CD4-positive, alpha-beta memory T cell (primary cell): ENCODE measurements at regions not wholly inside any gene's neighbourhood (a gene's known extent, or its start where the extent isn't known, plus 50 kb on each side); places are given as distances from the start of the nearest gene placed in this dataset.

Experiments used
- CTCF ChIA-PET: fragments of 350-600 bp; sonication (Branson Sonifier 250); formaldehyde crosslinking; loops from one replicate; lab custom pipeline; 2021; ENCODE audit warnings: inconsistent platforms; ENCODE audit not compliant: partially characterized antibody; lab: Charles Lee
- POLR2A ChIA-PET: fragments of 350-600 bp; sonication (Branson Sonifier 250); formaldehyde crosslinking; loops from one replicate; lab custom pipeline; 2021; ENCODE audit not compliant: partially characterized antibody; lab: Charles Lee
- DNase-seq, 5 donors: peaks; one replicate each; pipeline versions ENCODE4 v3.0.0 to v3.0.0-alpha.2; 2020 to 2022; ENCODE audit warnings: mixed read lengths in 1 of 5
- H3K27ac ChIP-seq: one replicate; pipeline ENCODE4 v1.7.0; 2013; ENCODE audit warnings: low read depth, low read length
- H3K27me3 ChIP-seq: 2 replicates; pipeline ENCODE4 v1.7.0; 2013; ENCODE audit warnings: mild to moderate bottlenecking, low read length, moderate library complexity; ENCODE audit not compliant: insufficient read depth
- H3K36me3 ChIP-seq: 2 replicates; pipeline ENCODE4 v1.7.0; 2013; ENCODE audit warnings: mild to moderate bottlenecking, low read length, moderate library complexity; ENCODE audit not compliant: insufficient read depth
- H3K4me1 ChIP-seq: 2 replicates; pipeline ENCODE4 v1.7.0; 2013; ENCODE audit warnings: mild to moderate bottlenecking, low read length, moderate library complexity; ENCODE audit not compliant: insufficient read depth
- H3K4me3 ChIP-seq, 2 donors: one replicate each; pipeline ENCODE4 v1.7.0; 2013; ENCODE audit warnings: low read length in 2 of 2, mild to moderate bottlenecking in 1 of 2
- H3K9me3 ChIP-seq, 2 donors: one replicate each; pipeline ENCODE4 v1.7.0; 2013; ENCODE audit warnings: low read length in 2 of 2, control low read depth in 1 of 2; ENCODE audit not compliant: control insufficient read depth in 1 of 2
- H3K27ac Mint-ChIP-seq, 7 donors: one replicate each; pipeline ENCODE4 v1.8.0; 2020 to 2021; ENCODE audit warnings: mixed read lengths in 7 of 7, mild to moderate bottlenecking in 6 of 7, inconsistent platforms in 3 of 7, moderate library complexity in 3 of 7
- H3K27me3 Mint-ChIP-seq, 2 donors: one replicate each; pipeline ENCODE4 v1.8.0; 2020 to 2021; ENCODE audit warnings: mixed read lengths in 2 of 2
- H3K36me3 Mint-ChIP-seq, 2 donors: one replicate each; pipeline ENCODE4 v1.8.0; 2020 to 2021; ENCODE audit warnings: mixed read lengths in 2 of 2, inconsistent platforms in 1 of 2, mild to moderate bottlenecking in 1 of 2
- H3K4me1 Mint-ChIP-seq, 4 donors: one replicate each; pipeline ENCODE4 v1.8.0; 2020 to 2021; ENCODE audit warnings: mixed read lengths in 4 of 4, mild to moderate bottlenecking in 1 of 4
- H3K4me3 Mint-ChIP-seq, 8 donors: one replicate each; pipeline ENCODE4 v1.8.0; 2020 to 2021; ENCODE audit warnings: mixed read lengths in 8 of 8, mild to moderate bottlenecking in 7 of 8, moderate library complexity in 6 of 8, inconsistent platforms in 3 of 8
- H3K9me3 Mint-ChIP-seq, 8 donors: one replicate each; pipeline ENCODE4 v1.8.0; 2020 to 2021; ENCODE audit warnings: mixed read lengths in 8 of 8, mild to moderate bottlenecking in 5 of 8, inconsistent platforms in 3 of 8, moderate library complexity in 1 of 8
- intact Hi-C: fragments of 100-400 bp; cut with micrococcal nuclease; formaldehyde crosslinking; loops from one replicate; pipeline ENCODE4 v1.15.1; 2023

GRCh38 chr2:217606296-217606695 lies 396.5 kb downstream of the TNS1 start:
- H3K36me3 ChIP-seq: no peaks in the 10 kb centered on the region
- Mint-ChIP-seq H3K4me1 (peaks cover 31 to 54% (median 42%) of the 10 kb centered on the region in 4 donors), H3K36me3 (peaks cover 0 to 3% of the 10 kb centered on the region in 2 donors), H3K27ac (no peak overlapping the region), H3K4me3 (peak overlapping the region in 3 of 8 donors; percentile 1 to 20 (median 7)), H3K9me3 (peaks cover 0 to 4% (median 0%) of the 10 kb centered on the region in 8 donors), H3K27me3 (no peaks in the 10 kb centered on the region)
- H3K4me1 ChIP-seq: peaks cover 38% of the 10 kb centered on the region
- ChIA-PET CTCF (interaction anchor here (1.1 kb wide), 1 partner anchor 44 kb away, joined by 3 read pairs; no protein-coding TSS in a partner anchor), POLR2A (no interaction called here)
- H3K9me3 ChIP-seq: no peaks in the 10 kb centered on the region
- H3K4me3 ChIP-seq: no peak overlapping the region
- intact Hi-C loops: no loop called here
- no peak for DNase-seq
- no peak overlapping the region for H3K27ac ChIP-seq
- no peaks in the 10 kb centered on the region for H3K27me3 ChIP-seq

- CTCF ChIA-PET: no interaction called here
- DNase-seq: no peak
These were observed 398.1 kb downstream of the TNS1 start for GRCh38 chr2:217604527-217605194.

GRCh38 chr2:217601601-217602000 lies 401.2 kb downstream of the TNS1 start:
- H3K9me3 Mint-ChIP-seq: peaks cover 0 to 4% (median 0%) of the 10 kb centered on the region in 8 donors
- Histone ChIP-seq H3K9me3 (no peaks in the 10 kb centered on the region), H3K27ac (no peak overlapping the region), H3K4me3 (no peak overlapping the region), H3K36me3 (no peaks in the 10 kb centered on the region), H3K27me3 (no peaks in the 10 kb centered on the region), H3K4me1 (peaks cover 9% of the 10 kb centered on the region)
- no peak overlapping the region for H3K4me3 Mint-ChIP-seq
- H3K27ac Mint-ChIP-seq: no peak overlapping the region
- DNase-seq: no peak
- ChIA-PET POLR2A (no interaction called here), CTCF (no interaction called here)
- H3K4me1 Mint-ChIP-seq: peaks cover 4 to 12% (median 7%) of the 10 kb centered on the region in 4 donors
- intact Hi-C loops: no loop called here
- H3K27me3 Mint-ChIP-seq: peaks cover 0 to 2% of the 10 kb centered on the region in 2 donors
- H3K36me3 Mint-ChIP-seq: peaks cover 0 to 9% of the 10 kb centered on the region in 2 donors

More at GRCh38 chr2:217604527-217605194, 398.1 kb downstream of the TNS1 start:
- H3K36me3 ChIP-seq: no peaks in the 10 kb centered on the region
- no peak overlapping the region for H3K4me3 ChIP-seq
- POLR2A ChIA-PET: no interaction called here
- intact Hi-C loops: no loop called here
- Mint-ChIP-seq H3K27me3 (no peaks in the 10 kb centered on the region), H3K4me1 (peaks cover 16 to 37% (median 25%) of the 10 kb centered on the region in 4 donors), H3K4me3 (no peak overlapping the region), H3K27ac (no peak overlapping the region), H3K9me3 (peaks cover 0 to 4% (median 0%) of the 10 kb centered on the region in 8 donors), H3K36me3 (peaks cover 0 to 7% of the 10 kb centered on the region in 2 donors)
- no peaks in the 10 kb centered on the region for H3K27me3 ChIP-seq
- H3K27ac ChIP-seq: no peak overlapping the region
- no peaks in the 10 kb centered on the region for H3K9me3 ChIP-seq
- H3K4me1 ChIP-seq: peaks cover 22% of the 10 kb centered on the region

- Histone ChIP-seq H3K4me3 (no peak overlapping the region), H3K27me3 (no peaks in the 10 kb centered on the region), H3K27ac (no peak overlapping the region), H3K9me3 (no peaks in the 10 kb centered on the region), H3K4me1 (no peaks in the 10 kb centered on the region), H3K36me3 (no peaks in the 10 kb centered on the region)
- ChIA-PET POLR2A (no interaction called here), CTCF (no interaction called here)
- H3K36me3 Mint-ChIP-seq: peaks cover 0 to 9% of the 10 kb centered on the region in 2 donors
- H3K27me3 Mint-ChIP-seq: peaks cover 2 to 3% of the 10 kb centered on the region in 2 donors
- no peaks in the 10 kb centered on the region for H3K9me3 Mint-ChIP-seq
- H3K27ac Mint-ChIP-seq: no peak overlapping the region
- peaks cover 0 to under 1% (median 0%) of the 10 kb centered on the region in 4 donors for H3K4me1 Mint-ChIP-seq
- intact Hi-C loops: no loop called here
- H3K4me3 Mint-ChIP-seq: no peak overlapping the region
- DNase-seq: no peak
These were observed 402.9 kb downstream of the TNS1 start for GRCh38 chr2:217599906-217600305.

GRCh38 chr2:217597681-217598080 lies 405.1 kb downstream of the TNS1 start:
- POLR2A ChIA-PET: no interaction called here
- Mint-ChIP-seq H3K4me1 (peaks cover 0 to 4% (median under 1%) of the 10 kb centered on the region in 4 donors), H3K9me3 (peaks cover 0 to 1% (median 0%) of the 10 kb centered on the region in 8 donors), H3K4me3 (no peak overlapping the region), H3K27ac (no peak overlapping the region), H3K27me3 (peaks cover 2 to 3% of the 10 kb centered on the region in 2 donors), H3K36me3 (peaks cover 0 to 13% of the 10 kb centered on the region in 2 donors)
- H3K4me3 ChIP-seq: no peak overlapping the region
- H3K4me1 ChIP-seq: no peaks in the 10 kb centered on the region
- H3K27me3 ChIP-seq: no peaks in the 10 kb centered on the region
- CTCF ChIA-PET: no interaction called here
- no peak overlapping the region for H3K27ac ChIP-seq
- no peaks in the 10 kb centered on the region for H3K36me3 ChIP-seq
- intact Hi-C loops: no loop called here
- no peaks in the 10 kb centered on the region for H3K9me3 ChIP-seq
- no peak for DNase-seq

- no peaks in the 10 kb centered on the region for H3K4me1 ChIP-seq
- Mint-ChIP-seq H3K4me1 (peaks cover 0 to 4% (median under 1%) of the 10 kb centered on the region in 4 donors), H3K36me3 (peaks cover 0 to 13% of the 10 kb centered on the region in 2 donors), H3K27me3 (peaks cover 2 to 3% of the 10 kb centered on the region in 2 donors), H3K27ac (peak overlapping the region in 1 of 7 donors; percentile 44), H3K9me3 (peaks cover 0 to 1% (median 0%) of the 10 kb centered on the region in 8 donors), H3K4me3 (no peak overlapping the region)
- ChIA-PET CTCF (no interaction called here), POLR2A (no interaction called here)
- H3K36me3 ChIP-seq: no peaks in the 10 kb centered on the region
- no peak overlapping the region for H3K27ac ChIP-seq
- no peaks in the 10 kb centered on the region for H3K27me3 ChIP-seq
- intact Hi-C loops: no loop called here
- DNase-seq: no peak
- H3K4me3 ChIP-seq: no peak overlapping the region
- H3K9me3 ChIP-seq: no peaks in the 10 kb centered on the region
These were observed 405.6 kb downstream of the TNS1 start for GRCh38 chr2:217597145-217597544.

- CTCF ChIA-PET: no interaction called here
- H3K27me3 Mint-ChIP-seq: peaks cover 0 to 3% of the 10 kb centered on the region in 2 donors
- peaks cover 0 to 4% (median 0%) of the 10 kb centered on the region in 8 donors for H3K9me3 Mint-ChIP-seq
- POLR2A ChIA-PET: no interaction called here
- no peak overlapping the region for H3K4me3 Mint-ChIP-seq
- H3K36me3 Mint-ChIP-seq: peaks cover 0 to 4% of the 10 kb centered on the region in 2 donors
- Histone ChIP-seq H3K4me3 (no peak overlapping the region), H3K27me3 (no peaks in the 10 kb centered on the region), H3K9me3 (no peaks in the 10 kb centered on the region), H3K36me3 (no peaks in the 10 kb centered on the region), H3K27ac (no peak overlapping the region), H3K4me1 (no peaks in the 10 kb centered on the region)
- DNase-seq: no peak
- no peak overlapping the region for H3K27ac Mint-ChIP-seq
- peaks cover 0 to 4% (median under 1%) of the 10 kb centered on the region in 4 donors for H3K4me1 Mint-ChIP-seq
- intact Hi-C loops: no loop called here
These were observed 409.1 kb downstream of the TNS1 start for GRCh38 chr2:217593732-217594131.
